Neural progenitor cell (in vitro differentiated cells): ENCODE measurements at regions not wholly inside any gene's neighbourhood (a gene's known extent, or its start where the extent isn't known, plus 50 kb on each side); places are given as distances from the start of the nearest gene placed in this dataset.
A peak's percentile ranks its signal among the peaks of the same experiment; 100 is the strongest.

Source experiments
- CTCF ChIP-seq: fragments of 200-600 bp; sonication (generic); IDR thresholded peaks from 2 replicates; pipeline ENCODE4 v1.5.1; 2017; ENCODE audit warnings: antibody characterized with exemption, mild to moderate bottlenecking
- EZH2 ChIP-seq: fragments of 200-600 bp; sonication (generic); IDR thresholded peaks from 2 replicates; pipeline ENCODE4 v1.6.1; 2017; ENCODE audit warnings: antibody characterized with exemption, mild to moderate bottlenecking, moderate library complexity

GRCh38 chr4:157978680-157979361 lies 194.0 kb downstream of the GASK1B start:
- TF ChIP-seq EZH2 (no peak), CTCF (peak; percentile 89)
